IMR-90 (cell line): ENCODE measurements at regions not wholly inside any gene's neighbourhood (a gene's known extent, or its start where the extent isn't known, plus 50 kb on each side); places are given as distances from the start of the nearest gene placed in this dataset.

Experiments used
- CHD1 ChIP-seq: IDR thresholded peaks from 2 replicates; pipeline ENCODE4 v1.6.1; 2012; ENCODE audit warnings: low read depth, low read length, improper control_type of control experiment
- FOS ChIP-seq: fragments of 150-350 bp; IDR thresholded peaks from 2 replicates; pipeline ENCODE4 v1.6.1; 2016; ENCODE audit warnings: low read depth, low read length
- MXI1 ChIP-seq: IDR thresholded peaks from 2 replicates; pipeline ENCODE4 v1.6.1; 2012; ENCODE audit warnings: low read depth, mild to moderate bottlenecking, low read length, moderate library complexity, borderline replicate concordance
- POLR2A ChIP-seq: IDR thresholded peaks from 2 replicates; pipeline ENCODE4 v1.6.1; 2012; ENCODE audit warnings: mild to moderate bottlenecking, low read depth, low read length
- RAD21 ChIP-seq: IDR thresholded peaks from 2 replicates; pipeline ENCODE4 v1.6.1; 2012; ENCODE audit warnings: low read length, improper control_type of control experiment
- RFX5 ChIP-seq: IDR thresholded peaks from 2 replicates; pipeline ENCODE4 v1.8.0; 2012; ENCODE audit warnings: low read depth, mild to moderate bottlenecking, low read length, moderate library complexity
- TF ChIP-seq, protein P1 (sequence below): conservative IDR thresholded peaks from 2 replicates; pipeline ENCODE4 v1.5.1; 2012; ENCODE audit warnings: mild to moderate bottlenecking, low read depth, low read length, improper control_type of control experiment
- TF ChIP-seq, protein P2 (sequence below): fragments of 150-350 bp; IDR thresholded peaks from 2 replicates; pipeline ENCODE4 v1.6.1; 2016; ENCODE audit warnings: low read depth, mild to moderate bottlenecking, low read length, moderate library complexity, borderline replicate concordance

DNA sequence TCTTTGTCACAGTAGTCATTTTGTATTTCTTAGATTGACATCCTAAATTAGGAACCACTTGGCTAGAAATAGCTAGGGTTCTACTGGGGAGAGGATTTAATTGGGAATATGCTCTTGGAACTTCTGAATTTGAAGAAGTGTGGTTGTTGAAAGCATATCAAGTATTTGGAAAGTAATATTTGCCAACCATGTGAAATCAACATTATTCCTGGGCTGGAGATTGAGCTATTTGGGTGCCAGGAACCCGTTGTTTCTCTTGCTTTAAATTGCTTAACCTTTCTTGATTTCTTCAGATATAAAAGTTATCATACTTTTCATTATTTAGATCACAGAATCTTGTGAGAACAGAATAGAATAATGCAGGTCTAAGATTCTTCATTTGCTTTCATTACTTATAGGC is 178.4 kb upstream of the ELL2 start:
- TF ChIP-seq, protein P1, sequence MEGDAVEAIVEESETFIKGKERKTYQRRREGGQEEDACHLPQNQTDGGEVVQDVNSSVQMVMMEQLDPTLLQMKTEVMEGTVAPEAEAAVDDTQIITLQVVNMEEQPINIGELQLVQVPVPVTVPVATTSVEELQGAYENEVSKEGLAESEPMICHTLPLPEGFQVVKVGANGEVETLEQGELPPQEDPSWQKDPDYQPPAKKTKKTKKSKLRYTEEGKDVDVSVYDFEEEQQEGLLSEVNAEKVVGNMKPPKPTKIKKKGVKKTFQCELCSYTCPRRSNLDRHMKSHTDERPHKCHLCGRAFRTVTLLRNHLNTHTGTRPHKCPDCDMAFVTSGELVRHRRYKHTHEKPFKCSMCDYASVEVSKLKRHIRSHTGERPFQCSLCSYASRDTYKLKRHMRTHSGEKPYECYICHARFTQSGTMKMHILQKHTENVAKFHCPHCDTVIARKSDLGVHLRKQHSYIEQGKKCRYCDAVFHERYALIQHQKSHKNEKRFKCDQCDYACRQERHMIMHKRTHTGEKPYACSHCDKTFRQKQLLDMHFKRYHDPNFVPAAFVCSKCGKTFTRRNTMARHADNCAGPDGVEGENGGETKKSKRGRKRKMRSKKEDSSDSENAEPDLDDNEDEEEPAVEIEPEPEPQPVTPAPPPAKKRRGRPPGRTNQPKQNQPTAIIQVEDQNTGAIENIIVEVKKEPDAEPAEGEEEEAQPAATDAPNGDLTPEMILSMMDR = no peak
- TF ChIP-seq POLR2A (no peak), MXI1 (no peak), CHD1 (no peak), FOS (no peak), RAD21 (no peak), RFX5 (no peak)
- TF ChIP-seq, protein P2, sequence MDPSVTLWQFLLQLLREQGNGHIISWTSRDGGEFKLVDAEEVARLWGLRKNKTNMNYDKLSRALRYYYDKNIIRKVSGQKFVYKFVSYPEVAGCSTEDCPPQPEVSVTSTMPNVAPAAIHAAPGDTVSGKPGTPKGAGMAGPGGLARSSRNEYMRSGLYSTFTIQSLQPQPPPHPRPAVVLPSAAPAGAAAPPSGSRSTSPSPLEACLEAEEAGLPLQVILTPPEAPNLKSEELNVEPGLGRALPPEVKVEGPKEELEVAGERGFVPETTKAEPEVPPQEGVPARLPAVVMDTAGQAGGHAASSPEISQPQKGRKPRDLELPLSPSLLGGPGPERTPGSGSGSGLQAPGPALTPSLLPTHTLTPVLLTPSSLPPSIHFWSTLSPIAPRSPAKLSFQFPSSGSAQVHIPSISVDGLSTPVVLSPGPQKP = no peak
